RWPE1 (cell line): ENCODE measurements at regions not wholly inside any gene's neighbourhood (a gene's known extent, or its start where the extent isn't known, plus 50 kb on each side); places are given as distances from the start of the nearest gene placed in this dataset.

ENCODE experiments used
- CTCF ChIA-PET: fragments of 350-600 bp; sonication (Branson Sonifier 250); formaldehyde crosslinking; extraction: SDS; loops from one replicate; lab custom pipeline; 2021; lab: Yijun Ruan, JAX
- POLR2A ChIA-PET: fragments of 400-600 bp; formaldehyde crosslinking; extraction: SDS; loops from one replicate; lab custom pipeline; 2020; ENCODE audit warnings: antibody characterized with exemption; ENCODE audit not compliant: low non-redundant PET; lab: Yijun Ruan, JAX
- DNase-seq: peaks from one replicate; pipeline ENCODE4 v3.0.0; 2012; ENCODE audit warnings: low spot score
- H3K27ac ChIP-seq: fragments of 450-650 bp; 2 replicates; pipeline ENCODE4 v1.5.1; 2017
- CTCF ChIP-seq: fragments of 450-650 bp; conservative IDR thresholded peaks from 2 replicates; pipeline ENCODE4 v1.5.1; 2017; ENCODE audit warnings: low read depth, mild to moderate bottlenecking

- DNase-seq: no peak
- H3K27ac ChIP-seq: no peak overlapping the region
- ChIA-PET POLR2A (no interaction called here), CTCF (no interaction called here)
- no peak for TF ChIP-seq CTCF
Observed at GRCh38 chr4:155107059-155107458, 101.4 kb upstream of the NPY2R start.

GRCh38 chr4:155114790-155115189, 93.6 kb upstream of the NPY2R start:
- CTCF ChIA-PET: no interaction called here
- H3K27ac ChIP-seq: no peak overlapping the region
- POLR2A ChIA-PET: no interaction called here
- DNase-seq: no peak
- TF ChIP-seq CTCF: no peak

GRCh38 chr4:155119006-155119405, 89.4 kb upstream of the NPY2R start:
- TF ChIP-seq CTCF: no peak
- POLR2A ChIA-PET: no interaction called here
- no peak overlapping the region for H3K27ac ChIP-seq
- DNase-seq: no peak
- CTCF ChIA-PET: no interaction called here

GRCh38 chr4:155120536-155120935, 87.9 kb upstream of the NPY2R start:
- CTCF ChIA-PET: no interaction called here
- no peak overlapping the region for H3K27ac ChIP-seq
- POLR2A ChIA-PET: no interaction called here
- TF ChIP-seq CTCF: no peak
- DNase-seq: no peak

- no peak for DNase-seq
- POLR2A ChIA-PET: no interaction called here
- H3K27ac ChIP-seq: no peak overlapping the region
- no peak for TF ChIP-seq CTCF
- CTCF ChIA-PET: no interaction called here
Observed at GRCh38 chr4:155122382-155122781, 86.1 kb upstream of the NPY2R start.

- H3K27ac ChIP-seq: no peak overlapping the region
- TF ChIP-seq CTCF: no peak
- ChIA-PET CTCF (interaction anchor here (0.5 to 0.7 kb wide), 2 partner anchors 819 to 1063 kb away, joined by 3 read pairs; no protein-coding TSS in a partner anchor), POLR2A (no interaction called here)
- no peak for DNase-seq
Observed at GRCh38 chr4:155134136-155134535, 74.3 kb upstream of the NPY2R start.

- TF ChIP-seq CTCF: no peak
- CTCF ChIA-PET: no interaction called here
- DNase-seq: no peak
- no peak overlapping the region for H3K27ac ChIP-seq
- POLR2A ChIA-PET: no interaction called here
Observed at GRCh38 chr4:155140889-155141288, 67.5 kb upstream of the NPY2R start.
